ENCODE measurements at regions not wholly inside any gene's neighbourhood (a gene's known extent, or its start where the extent isn't known, plus 50 kb on each side); places are given as distances from the start of the nearest gene placed in this dataset.

DNA sequence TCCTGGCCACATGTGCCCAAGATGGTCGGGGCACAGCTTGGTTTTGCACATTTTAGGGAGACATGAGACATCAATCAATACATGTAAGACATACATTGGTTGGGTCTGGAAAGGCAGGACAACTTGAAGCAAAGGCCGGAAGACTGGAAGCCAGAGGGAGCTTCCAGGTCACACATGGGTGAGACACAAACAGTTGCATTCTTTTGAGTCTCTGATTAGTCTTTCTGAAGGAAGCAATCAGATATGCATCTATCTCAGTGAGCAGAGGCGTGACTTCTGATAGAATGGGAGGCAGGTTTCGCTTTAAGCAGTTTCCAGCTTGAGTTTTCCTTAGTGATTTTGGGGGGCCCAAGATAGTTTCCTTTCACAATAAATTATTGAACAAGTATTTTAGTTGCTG is 172.5 kb downstream of the RASEF start:
- TF ChIP-seq, protein P1, sequence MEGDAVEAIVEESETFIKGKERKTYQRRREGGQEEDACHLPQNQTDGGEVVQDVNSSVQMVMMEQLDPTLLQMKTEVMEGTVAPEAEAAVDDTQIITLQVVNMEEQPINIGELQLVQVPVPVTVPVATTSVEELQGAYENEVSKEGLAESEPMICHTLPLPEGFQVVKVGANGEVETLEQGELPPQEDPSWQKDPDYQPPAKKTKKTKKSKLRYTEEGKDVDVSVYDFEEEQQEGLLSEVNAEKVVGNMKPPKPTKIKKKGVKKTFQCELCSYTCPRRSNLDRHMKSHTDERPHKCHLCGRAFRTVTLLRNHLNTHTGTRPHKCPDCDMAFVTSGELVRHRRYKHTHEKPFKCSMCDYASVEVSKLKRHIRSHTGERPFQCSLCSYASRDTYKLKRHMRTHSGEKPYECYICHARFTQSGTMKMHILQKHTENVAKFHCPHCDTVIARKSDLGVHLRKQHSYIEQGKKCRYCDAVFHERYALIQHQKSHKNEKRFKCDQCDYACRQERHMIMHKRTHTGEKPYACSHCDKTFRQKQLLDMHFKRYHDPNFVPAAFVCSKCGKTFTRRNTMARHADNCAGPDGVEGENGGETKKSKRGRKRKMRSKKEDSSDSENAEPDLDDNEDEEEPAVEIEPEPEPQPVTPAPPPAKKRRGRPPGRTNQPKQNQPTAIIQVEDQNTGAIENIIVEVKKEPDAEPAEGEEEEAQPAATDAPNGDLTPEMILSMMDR (IDR thresholded peaks at IDR 0.05): no peak
- TF ChIP-seq POLR2AphosphoS5 (IDR thresholded peaks at IDR 0.05): no peak
- no peak for TF ChIP-seq POLR2A (IDR thresholded peaks at IDR 0.05)

Data from breast epithelium (tissue), 3 donors.